GM18861 (cell line): ENCODE measurements at regions not wholly inside any gene's neighbourhood (a gene's known extent, or its start where the extent isn't known, plus 50 kb on each side); places are given as distances from the start of the nearest gene placed in this dataset.

ENCODE experiments used
- ATAC-seq: cut with Tn5 transposase; IDR thresholded peaks from one replicate; pipeline ENCODE4 v1.9.1; 2021; ENCODE audit not compliant: unreplicated experiment

DNA sequence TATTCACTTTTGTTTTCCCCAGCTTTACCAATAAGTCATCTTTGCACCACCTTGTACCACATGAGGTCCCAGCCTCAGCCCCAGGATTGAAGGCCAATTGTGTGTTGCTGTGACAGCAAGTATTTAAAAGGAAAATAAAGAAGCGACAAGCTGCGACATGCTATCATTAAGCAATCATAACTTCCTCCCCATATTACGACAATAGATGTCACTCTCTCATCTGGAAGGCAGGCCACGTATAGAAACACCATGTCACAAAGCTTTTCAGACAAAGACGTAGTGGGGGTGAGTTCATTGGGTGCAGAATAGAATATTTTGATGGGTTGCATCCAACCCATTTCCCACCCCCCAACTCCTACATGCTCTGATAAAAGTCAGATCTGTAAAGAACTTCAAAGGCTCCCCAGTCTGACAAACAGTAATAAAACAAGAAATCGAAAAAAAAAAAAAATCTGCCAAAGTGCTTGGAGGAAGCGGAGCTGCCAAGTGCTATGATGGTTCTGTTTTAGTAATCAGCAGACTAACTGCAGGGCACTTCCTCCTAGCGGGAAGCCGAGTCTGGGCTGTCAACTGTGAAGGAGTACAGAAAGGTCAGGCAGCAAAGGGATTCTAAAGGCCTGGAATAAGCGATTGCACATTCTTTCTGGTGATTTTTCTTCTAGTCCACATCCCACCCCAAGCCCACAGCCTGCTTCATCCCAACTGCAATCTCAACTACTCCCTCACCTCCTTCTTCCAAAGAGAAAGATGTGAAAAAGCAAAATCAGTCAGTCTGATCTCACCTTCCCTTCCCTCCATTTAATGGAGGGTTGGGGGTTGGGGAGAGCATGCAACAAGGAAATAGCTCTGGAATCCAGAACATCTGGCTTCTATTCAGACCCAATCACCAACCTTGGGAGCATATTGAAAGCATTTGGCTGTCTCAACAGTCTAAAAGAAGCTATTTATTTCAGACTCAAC is 131.4 kb upstream of the UBASH3B start:
- ATAC-seq: no peak

DNA sequence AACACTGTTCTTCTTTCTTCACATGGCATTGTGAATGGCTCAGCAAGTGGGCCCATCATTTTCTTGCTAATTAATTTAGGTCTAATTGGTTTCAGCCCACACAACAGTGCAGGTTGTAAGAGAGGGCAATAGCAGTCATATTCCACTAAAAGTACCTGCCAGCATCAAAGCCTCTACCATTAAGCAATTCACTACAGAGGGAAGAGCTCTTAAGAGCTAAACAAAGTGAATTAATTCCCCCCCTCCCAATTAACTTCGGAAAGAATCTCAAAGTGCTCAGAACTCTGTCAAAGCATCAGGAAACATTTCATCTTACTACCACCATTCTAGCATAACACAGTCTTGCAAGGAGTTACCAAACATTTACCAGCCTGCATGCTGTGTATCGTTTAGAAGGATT is 133.9 kb upstream of the UBASH3B start:
- no peak for ATAC-seq

DNA sequence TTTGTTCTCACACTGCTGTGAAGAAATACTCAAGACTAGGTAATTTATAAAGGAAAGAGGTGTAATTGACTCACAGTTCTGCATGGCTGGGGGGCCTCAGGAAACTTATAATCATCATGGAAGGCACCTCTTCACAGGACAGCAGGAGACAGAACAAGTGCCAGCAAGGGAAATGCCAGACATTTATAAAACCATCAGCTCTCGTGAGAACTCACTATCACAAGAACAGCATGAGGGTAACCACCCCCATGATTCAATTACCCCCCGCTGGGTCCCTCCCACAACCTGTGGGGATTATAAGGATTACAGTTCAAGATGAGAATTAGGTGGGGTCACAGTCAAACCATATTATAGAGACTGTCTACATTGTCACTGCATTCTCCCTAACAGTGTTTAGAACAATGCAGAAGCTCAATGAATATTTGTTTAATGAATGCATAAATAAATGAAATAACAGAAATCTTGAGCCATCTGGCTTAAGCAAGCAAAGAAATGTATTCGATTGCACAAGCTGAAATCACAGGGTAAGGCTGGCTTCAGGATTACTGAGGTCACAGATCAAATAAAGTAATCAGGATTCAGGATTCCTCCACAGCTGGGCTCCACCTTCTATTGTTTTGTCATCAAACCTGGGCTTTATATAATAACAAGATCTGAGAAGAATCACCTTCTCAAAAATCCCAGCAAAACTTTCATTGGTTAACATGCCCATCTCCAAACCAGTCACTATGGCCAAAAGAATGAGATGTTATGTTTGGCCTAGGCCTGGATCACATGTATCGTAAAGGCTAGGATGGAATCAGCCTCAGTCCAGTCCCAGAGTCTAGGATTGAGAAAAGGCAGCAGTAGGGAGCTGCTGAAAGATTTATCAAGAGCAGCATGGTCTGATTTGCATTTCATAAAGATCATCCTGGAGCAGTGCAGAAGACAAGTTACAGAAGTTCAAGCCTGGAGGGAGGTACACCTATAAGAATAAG is 137.8 kb upstream of the UBASH3B start:
- ATAC-seq: no peak

DNA sequence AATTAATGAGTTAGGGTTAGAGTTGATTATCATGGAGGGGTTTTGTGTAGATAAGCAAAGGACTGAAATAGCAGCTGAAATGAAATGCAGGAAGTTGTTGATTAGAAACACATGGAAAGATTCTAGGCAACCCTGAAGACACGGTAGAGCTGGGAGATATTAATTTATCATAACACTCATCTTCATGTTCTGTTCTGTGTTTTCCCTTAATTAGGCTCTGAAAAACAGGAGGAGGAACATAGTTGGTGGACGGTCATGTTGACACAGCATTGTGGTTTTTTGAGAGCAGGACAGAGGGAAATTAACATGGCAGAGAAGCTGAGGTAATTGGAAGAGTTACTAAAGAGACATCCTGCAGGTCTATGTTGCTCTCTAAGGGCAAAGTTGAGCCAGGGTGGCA is 138.8 kb upstream of the UBASH3B start:
- no peak for ATAC-seq

DNA sequence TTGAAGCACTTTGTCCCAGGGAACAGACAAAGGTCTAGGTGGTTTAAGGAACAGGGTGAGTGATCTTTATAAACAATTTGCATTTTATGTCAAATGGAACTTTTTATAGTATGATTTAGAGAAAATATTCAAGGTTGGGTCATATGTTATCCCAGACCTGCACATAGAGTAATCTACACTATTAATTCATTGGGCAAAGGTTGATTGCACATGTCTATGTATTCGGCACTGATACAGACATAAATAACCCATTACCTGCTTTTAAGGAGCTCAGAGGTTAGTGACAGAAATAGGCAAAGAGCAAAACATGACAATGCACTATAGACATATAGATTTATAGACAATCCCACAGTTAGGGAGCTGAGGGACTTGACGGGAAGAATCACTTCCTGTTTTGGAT is 141.5 kb upstream of the UBASH3B start:
- no peak for ATAC-seq

DNA sequence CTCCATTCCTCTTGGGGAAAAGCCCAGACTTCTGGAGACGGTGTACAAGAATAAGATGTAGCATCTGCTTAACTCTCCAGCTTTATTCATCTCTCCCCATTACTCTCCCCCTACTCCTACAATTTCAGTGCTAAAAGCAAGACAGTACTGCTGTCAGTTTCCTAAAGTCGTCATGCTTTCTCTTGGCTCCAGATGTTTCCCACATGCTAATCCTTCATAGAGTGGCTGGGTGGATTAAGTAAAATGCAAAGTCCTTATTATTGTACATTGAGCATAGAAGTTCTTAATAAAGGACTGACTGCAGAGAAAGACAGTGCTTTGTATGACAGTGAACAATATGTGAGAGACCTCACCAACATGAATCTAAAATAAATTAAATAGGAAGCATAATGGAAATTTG is 142.2 kb upstream of the UBASH3B start:
- ATAC-seq: no peak

DNA sequence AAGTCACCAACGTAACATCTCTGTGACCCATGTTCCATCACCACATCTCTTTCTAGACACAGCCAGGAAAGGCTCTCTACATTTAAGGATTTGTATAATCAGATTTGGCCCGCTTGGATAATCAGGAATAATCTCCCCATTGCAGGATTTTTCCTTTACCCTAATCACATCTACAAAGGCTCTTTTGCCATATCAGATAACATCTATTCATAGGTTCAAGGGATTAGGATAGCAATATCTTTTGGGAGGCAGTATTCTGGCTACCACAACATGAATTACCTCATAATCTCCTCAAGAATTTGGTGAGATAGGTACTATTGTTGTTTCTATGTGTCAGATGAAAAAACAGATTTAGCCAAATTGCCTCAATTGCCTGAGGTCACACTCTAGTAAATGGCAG is 142.8 kb upstream of the UBASH3B start:
- ATAC-seq: no peak

DNA sequence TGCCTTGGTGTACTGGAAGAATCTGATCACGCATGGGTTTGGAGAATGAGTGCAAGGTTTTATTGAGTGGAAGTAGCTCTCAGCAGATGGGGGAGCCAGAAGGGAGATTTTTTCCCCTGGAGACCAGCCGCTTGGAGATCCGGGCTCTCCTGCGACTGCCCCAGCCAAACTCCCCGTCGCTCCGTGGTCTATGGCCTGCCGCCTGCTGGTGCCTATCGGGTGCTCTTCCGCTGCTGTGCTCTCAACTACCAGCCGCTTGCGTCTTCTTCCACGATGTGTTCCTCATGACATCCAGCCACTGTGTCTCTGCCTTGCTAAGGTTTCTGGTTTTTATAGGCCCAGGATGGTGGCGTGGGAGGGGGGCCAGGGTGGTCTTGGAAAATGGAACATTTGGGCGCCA is 145.6 kb upstream of the UBASH3B start:
- no peak for ATAC-seq

DNA sequence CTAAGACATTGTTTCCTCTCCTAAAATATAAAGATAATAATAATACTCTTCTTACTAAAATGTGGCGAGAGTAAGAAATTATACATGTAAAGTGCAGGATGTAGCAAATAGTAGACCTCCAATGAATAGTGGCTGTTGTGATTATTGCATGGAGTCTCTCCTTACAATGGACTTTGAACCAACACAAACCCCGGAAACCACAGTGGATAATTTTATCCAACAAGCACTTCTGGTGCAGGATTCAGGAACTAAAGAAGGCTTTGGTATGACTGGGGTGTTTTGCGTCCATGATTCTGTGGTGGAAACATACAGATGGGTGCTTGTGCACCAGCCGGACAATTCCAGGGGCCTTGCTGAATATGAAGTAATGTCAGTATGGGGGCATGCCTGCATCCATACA is 146.4 kb upstream of the UBASH3B start:
- no peak for ATAC-seq

DNA sequence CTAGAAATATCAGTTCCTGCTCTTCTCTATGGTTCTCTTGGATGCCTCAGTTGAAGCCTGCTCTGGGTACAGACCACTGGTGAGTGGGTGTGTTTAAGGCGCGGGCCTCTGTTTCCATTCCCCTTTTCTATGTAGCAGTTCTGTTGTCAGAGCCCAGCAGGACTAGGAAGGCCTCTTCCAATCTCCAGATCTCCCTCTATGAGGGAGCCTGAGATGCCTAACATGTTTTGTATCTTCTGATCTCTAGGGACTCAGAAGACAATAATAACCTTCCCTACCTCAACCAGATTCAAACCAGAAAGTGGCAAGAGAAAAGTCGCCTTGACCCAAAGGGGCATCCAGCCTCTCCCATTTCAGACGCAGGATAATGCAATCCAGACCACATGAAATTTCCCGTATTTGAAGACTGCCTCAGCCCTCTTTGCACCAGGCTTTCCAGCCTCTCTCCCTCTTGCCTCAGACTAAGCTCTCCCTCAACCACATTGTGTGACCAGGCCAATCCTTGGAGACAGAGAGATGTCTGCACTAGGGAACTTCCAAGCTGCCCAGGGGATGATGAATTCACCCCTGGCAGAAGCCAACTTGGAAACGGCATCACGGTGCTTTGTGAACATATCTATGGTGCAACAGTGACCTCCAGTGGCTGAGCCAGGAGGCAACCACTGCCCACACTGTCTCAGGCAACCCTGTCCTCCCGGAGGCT is 150.1 kb upstream of the UBASH3B start:
- ATAC-seq: peak; percentile 62

DNA sequence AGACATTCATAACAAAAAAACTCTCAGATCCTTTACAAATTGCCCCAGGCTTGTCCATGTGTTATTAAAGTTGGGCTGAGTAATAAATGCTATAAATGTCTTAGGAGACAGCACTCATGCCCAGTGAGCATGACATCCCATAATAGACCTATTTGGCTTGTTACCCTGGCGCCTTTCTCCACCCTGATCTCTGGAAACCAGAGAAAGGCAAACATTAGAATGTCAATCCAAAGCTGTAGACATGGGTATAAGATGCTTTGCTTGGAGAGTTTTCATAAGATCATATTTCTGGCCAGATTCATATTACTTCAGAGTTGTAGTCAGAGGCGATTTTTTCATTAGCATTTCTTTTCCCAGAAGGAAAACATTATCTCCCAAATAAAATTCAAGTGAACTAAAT is 161.3 kb upstream of the UBASH3B start:
- ATAC-seq: no peak

DNA sequence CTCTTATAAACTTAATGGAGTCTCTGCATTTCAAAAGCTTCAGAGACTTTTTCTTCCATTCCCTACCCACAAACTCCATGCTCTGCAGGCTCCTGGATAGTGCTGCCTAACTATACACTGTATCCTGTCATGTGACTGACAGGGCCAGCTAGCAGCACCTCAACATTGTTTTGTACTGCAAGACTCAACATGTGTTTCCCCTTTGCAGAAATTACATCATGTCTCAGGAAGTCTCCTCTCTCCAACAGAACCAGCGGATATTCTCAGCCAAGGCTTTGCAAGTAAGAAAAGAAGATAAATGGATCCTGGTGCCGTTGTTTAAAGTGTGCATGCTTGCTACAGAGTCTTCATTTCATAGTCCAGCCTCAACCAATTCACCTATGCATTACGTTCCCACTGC is 164.0 kb upstream of the UBASH3B start:
- no peak for ATAC-seq

DNA sequence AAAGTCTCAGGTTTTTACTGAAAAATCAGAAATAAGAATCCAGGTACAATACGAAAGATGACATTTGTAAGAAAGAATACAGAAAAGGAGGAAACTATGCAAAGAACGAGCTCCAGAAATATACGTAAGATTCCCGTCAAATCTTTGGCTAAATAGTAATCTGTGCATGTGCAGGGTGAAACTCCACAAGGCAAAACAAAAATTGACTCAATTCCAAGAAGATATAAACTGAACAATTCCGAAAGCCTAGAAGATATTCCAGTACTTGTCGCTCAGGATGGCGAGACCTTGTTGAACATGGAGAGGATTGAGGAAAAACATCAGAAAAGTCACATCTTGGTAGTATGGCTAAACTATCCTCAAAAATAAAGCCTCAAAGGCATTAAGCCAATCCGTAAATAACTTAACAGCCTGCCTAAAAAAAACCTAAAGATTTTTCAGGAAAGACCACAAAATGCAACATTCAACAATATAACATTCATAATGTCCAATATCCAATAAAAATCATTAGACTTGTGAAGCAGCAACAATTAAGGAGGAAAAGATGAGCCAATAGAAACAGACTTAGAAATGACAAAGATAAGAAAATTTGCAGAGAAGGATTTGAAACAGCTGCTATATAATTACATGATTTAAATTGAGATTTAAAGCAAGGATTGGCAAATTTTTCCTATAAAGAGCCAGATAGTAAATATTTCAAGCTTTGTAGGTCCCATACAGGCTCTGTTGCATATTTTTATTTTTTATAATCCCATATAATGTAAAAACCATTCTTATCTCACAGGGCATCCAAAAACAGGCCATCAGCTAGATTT is 166.4 kb upstream of the UBASH3B start:
- no peak for ATAC-seq

DNA sequence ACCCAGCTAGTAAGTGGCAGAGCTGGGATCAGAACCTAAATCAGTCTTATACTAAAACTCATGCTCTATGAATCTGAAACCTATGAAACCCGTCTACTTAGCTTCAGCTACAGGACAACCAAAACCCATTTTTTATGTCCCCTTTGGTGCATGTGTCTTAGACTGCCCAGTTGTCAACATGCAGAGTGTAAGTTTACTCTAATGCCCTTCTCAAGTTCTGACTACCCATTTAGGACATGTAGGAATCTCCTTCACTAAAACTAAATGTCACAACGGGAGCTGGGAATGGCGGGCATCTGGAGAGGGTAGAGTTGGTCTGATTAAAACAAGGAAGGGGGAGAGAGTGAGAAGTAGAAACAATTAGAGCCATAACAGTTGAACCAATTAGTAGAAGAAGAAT is 167.9 kb upstream of the UBASH3B start:
- no peak for ATAC-seq

DNA sequence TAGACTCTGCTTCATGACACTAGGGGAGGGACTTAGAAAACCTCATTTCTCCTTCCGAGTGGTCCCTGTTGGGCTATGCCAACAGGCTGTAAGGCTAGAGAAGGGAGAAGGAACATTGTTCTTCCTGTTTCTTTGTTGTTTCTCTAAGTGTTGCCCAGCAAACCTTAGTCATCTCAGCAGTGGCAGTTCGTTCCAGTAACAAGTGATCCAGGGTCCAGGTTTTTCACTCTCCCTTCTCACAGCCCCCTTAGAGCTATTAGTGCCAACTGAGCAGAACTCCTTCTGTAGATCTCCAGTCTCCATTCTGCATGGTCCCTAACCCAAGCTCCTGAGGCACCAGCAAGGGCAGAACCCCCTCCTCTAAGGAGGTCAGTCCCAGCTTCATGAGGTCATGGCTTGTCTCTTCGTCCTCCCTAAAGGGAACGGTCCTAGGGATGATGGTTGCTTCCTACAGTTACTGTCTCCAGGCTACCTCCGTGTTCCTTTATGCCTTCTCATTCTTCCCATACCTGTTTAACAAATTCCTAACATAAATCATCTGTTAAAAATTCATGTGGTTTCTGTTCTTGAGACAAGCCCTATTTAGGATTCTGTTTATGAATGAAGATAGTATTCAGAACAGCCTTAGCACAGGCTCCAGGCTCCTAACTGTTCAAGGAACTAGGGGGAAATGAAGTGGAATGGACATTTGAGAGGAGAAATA is 168.6 kb upstream of the UBASH3B start:
- ATAC-seq: no peak

DNA sequence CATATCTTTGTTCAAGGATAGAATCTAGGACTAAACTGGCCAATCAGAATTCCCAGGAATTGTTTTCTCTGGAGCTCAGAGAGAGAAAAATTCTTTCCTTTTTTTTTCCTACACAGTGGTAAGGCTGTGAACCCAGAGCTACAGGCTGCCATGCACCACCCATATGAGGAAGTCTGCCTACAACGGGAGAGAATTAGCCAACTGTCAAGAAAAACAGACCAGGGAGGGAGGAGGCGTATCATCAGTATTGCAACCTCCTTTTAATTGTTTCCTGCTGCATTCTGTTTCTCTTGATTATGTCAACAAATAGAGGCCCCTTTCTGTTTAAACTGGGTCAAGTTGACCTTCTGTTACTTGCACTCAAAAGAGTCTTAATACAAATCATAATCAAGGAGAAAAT is 176.5 kb upstream of the UBASH3B start:
- no peak for ATAC-seq

DNA sequence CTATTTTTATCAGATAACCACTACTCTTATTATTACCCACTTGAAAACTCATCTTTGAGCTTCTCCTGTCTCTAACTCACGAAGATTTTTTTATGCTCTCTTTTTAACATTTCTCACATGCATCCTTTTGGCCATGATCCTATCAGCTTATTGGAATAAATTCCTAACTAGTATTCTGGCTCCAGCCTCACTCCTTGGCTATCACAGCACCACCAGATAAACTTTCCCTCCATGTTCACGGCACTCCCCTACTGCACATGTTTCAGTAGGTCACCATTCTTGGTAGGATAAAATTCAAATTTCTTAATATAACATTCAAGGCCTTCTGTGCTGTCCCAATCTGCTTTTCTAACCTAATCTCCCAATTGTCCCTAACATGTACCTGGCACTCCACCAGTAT is 186.6 kb upstream of the UBASH3B start:
- no peak for ATAC-seq

DNA sequence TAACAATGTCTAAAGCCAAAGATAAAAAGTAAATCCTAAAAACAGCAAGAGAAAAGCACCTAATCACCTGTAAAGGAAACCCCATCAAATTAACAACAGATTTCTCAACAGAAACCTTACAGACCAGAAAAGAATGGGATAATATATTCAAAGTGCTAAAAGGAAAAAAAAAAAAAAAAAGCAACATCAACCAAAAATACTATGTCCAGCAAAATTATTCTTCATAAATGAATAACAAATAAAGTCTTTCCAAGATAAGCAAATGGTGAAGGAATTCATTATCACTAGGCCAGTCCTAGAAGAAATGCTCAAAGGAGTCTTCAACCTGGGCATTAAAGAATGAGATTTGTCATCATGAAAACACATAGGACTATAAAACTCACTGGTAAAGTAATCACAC is 192.0 kb upstream of the UBASH3B start:
- no peak for ATAC-seq

DNA sequence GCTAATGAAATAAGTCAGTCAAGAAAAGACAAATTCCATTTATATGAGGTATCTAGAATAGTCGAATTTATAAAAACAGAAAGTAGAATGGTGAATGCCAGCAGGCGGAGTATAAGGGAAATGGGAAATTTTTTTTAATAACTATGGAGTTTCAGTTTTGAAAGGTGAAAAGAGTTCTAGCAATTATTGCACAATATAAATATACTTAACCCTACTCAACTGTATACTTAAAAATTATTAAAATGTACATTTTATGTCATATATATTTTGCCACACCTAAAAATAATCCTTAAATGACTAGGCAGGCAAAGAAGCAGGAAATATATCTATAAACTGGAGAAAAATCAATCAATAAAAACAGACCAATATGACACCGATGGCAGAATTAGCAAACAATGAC is 196.5 kb upstream of the UBASH3B start:
- ATAC-seq: no peak

DNA sequence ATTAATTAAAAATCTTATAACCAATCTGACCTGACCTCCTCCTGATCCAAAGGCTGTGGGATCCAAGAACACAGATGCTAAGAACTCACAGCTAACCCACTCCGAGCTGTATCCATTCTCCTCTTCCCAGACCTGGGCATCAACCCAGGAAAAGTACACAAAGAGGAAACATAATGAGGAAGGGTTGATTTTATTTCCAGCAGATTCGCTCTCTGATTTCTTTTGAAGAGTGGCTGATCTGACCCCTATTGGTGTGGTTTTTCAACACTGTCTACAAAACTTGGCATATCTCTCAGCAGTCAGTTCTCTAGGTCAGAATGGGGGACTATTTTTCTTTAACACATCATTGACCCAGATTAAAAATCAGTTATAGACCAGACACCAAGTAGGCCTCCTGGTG is 201.9 kb upstream of the UBASH3B start:
- no peak for ATAC-seq
